IPS-15b (cell line): ENCODE measurements at regions not wholly inside any gene's neighbourhood (a gene's known extent, or its start where the extent isn't known, plus 50 kb on each side); places are given as distances from the start of the nearest gene placed in this dataset.

Source experiments
- H3K27me3 ChIP-seq: one replicate; pipeline ENCODE4 v1.6.1; 2013; ENCODE audit warnings: low read length; ENCODE audit not compliant: control insufficient read depth, insufficient read depth
- H3K36me3 ChIP-seq: one replicate; pipeline ENCODE4 v1.6.1; 2013; ENCODE audit warnings: low read length; ENCODE audit not compliant: control insufficient read depth, insufficient read depth
- H3K4me1 ChIP-seq: one replicate; pipeline ENCODE4 v1.6.1; 2013; ENCODE audit warnings: mild to moderate bottlenecking, low read length; ENCODE audit not compliant: control insufficient read depth, insufficient read depth
- H3K4me3 ChIP-seq: one replicate; pipeline ENCODE4 v1.5.1; 2013; ENCODE audit warnings: low read depth, low read length
- H3K9ac ChIP-seq: one replicate; pipeline ENCODE4 v1.6.1; 2013; ENCODE audit warnings: low read depth, mild to moderate bottlenecking, low read length
- H3K9me3 ChIP-seq: one replicate; pipeline ENCODE4 v1.6.1; 2013; ENCODE audit warnings: mild to moderate bottlenecking, low read length; ENCODE audit not compliant: control insufficient read depth, insufficient read depth

DNA sequence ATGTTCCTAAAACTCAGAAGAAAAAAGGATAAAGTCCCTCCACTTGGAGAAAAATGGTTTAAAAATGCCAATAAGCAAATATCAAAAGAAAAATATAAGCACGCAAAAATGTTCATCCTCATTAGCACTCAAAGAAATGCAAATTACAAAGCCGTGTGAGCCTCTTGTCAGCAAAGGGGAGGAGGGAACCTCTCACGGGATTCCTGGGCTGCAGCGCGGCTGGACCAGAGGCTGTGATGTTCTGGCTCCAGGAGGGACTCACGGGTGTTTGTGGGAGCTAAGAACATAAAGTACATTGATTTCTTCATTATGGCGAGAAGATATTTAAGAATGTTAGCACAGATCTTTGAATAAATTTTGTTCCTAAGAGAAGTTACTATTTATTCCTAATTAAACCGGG, 1451.2 kb downstream of the BRD1 start:
- no peak overlapping the region for H3K4me3 ChIP-seq
- H3K27me3 ChIP-seq, result peaks cover 8% of the 10 kb centered on the region
- H3K9me3 ChIP-seq, result no peaks in the 10 kb centered on the region
- H3K9ac ChIP-seq, result no peak overlapping the region
- peaks cover 12% of the 10 kb centered on the region for H3K4me1 ChIP-seq
- no peaks in the 10 kb centered on the region for H3K36me3 ChIP-seq

- no peak overlapping the region for H3K4me3 ChIP-seq
- peaks cover 32% of the 10 kb centered on the region for H3K4me1 ChIP-seq
- H3K9ac ChIP-seq, result no peak overlapping the region
- peaks cover 8% of the 10 kb centered on the region for H3K27me3 ChIP-seq
- H3K36me3 ChIP-seq, result no peaks in the 10 kb centered on the region
- H3K9me3 ChIP-seq, result no peaks in the 10 kb centered on the region
These were observed 1454.0 kb downstream of the BRD1 start for GRCh38 chr22:48373626-48374173.

GRCh38 chr22:48372390-48372789, 1455.3 kb downstream of the BRD1 start:
- no peak overlapping the region for H3K9ac ChIP-seq
- H3K27me3 ChIP-seq, result peaks cover 7% of the 10 kb centered on the region
- no peaks in the 10 kb centered on the region for H3K9me3 ChIP-seq
- no peak overlapping the region for H3K4me3 ChIP-seq
- no peaks in the 10 kb centered on the region for H3K36me3 ChIP-seq
- H3K4me1 ChIP-seq, result peaks cover 32% of the 10 kb centered on the region

GRCh38 chr22:48371391-48371790, 1456.3 kb downstream of the BRD1 start:
- Histone ChIP-seq H3K9me3 (no peaks in the 10 kb centered on the region), H3K27me3 (no peaks in the 10 kb centered on the region), H3K4me3 (no peak overlapping the region), H3K4me1 (peaks cover 32% of the 10 kb centered on the region), H3K36me3 (no peaks in the 10 kb centered on the region), H3K9ac (no peak overlapping the region)

GRCh38 chr22:48370508-48371325, 1457.0 kb downstream of the BRD1 start:
- H3K9ac ChIP-seq, result no peak overlapping the region
- H3K9me3 ChIP-seq, result no peaks in the 10 kb centered on the region
- no peak overlapping the region for H3K4me3 ChIP-seq
- peaks cover 27% of the 10 kb centered on the region for H3K4me1 ChIP-seq
- H3K27me3 ChIP-seq, result no peaks in the 10 kb centered on the region
- no peaks in the 10 kb centered on the region for H3K36me3 ChIP-seq

DNA sequence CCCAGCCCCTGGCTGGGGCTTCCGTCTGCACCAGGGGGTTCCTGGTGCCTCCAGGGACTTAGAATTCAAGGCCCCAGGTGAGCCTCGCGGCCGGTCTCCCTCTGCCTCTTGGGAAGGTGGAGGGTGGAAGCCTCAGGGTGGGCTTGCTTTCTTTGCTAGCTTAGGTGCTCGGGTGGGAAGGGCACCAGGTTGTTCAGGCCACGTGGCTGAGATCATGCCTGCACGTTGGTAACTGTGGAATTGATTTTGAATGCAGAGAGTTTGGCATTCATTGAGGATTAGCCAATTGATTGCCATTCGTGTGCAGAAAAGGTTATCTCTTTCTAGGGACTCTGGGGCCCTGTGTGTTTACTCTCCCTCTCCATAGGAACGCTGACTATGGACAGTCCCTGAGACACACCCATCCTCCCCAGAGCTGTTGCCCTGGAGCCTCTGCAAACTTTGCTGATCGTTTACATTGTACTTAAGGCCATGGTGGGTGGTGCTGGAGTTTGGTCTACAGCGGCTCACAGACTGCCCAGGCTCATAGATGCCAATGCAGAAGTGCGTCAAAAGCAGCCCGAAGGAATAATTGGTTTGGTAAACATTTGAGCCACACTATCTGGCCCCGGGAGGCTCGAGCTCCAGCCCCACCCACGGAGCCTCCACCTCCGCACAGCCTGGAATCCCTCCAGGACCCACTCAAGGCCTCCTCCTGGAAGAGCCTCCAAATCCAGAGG, 1457.7 kb downstream of the BRD1 start:
- H3K9me3 ChIP-seq, result no peaks in the 10 kb centered on the region
- no peak overlapping the region for H3K9ac ChIP-seq
- no peaks in the 10 kb centered on the region for H3K27me3 ChIP-seq

GRCh38 chr22:48368975-48369525, 1458.6 kb downstream of the BRD1 start:
- H3K9me3 ChIP-seq, result no peaks in the 10 kb centered on the region
- H3K36me3 ChIP-seq, result no peaks in the 10 kb centered on the region
- H3K4me1 ChIP-seq, result peaks cover 21% of the 10 kb centered on the region
- peak overlapping the region; percentile 11 for H3K4me3 ChIP-seq
- no peaks in the 10 kb centered on the region for H3K27me3 ChIP-seq
- no peak overlapping the region for H3K9ac ChIP-seq

More for the DNA sequence above, 1457.7 kb downstream of the BRD1 start:
- Histone ChIP-seq H3K36me3 (no peaks in the 10 kb centered on the region), H3K4me3 (peak overlapping the region; percentile 14), H3K4me1 (peaks cover 21% of the 10 kb centered on the region)

DNA sequence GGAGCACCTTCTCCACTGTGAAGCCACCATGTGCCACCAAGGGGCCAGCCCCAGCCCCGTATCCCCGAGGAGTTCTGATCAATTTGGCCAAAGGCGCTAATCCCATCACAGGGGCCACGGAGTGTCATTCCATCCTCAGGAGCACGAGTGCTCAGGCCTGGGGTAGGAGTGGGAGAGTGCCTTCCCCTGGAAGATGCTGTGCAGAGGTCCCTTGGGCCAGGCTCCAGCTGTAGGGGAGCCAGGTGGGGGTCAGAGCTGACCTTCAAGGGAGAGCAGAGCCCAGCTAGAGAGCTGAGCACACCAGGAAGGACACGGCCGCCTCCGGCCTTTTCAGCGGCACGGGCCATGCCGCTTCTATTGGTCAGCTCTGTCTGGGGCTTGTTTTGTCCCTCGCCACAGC, 1459.9 kb downstream of the BRD1 start:
- Histone ChIP-seq H3K4me1 (peaks cover 21% of the 10 kb centered on the region), H3K4me3 (no peak overlapping the region), H3K9ac (no peak overlapping the region), H3K27me3 (no peaks in the 10 kb centered on the region), H3K36me3 (no peaks in the 10 kb centered on the region), H3K9me3 (no peaks in the 10 kb centered on the region)

DNA sequence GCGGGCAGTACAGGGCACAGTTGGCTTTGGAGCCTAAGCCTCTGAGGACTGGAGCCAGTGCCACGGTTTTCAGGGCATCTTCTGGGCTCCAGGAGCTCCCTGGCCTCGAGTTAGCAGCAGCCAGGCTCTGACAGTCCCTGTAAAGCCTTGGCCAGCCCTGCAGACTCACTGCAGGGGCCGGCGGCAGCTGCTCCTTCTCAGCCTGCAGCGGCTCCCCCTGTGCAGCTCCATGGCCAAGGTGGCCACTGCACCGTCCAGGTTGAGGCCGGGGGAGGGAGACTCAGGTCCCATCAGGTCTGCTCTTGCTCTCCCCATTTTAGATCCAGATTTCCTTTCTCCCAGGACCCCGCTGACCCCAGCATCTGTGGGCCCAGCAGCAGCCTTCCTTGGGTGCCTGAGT, 1461.1 kb downstream of the BRD1 start:
- H3K9ac ChIP-seq, result no peak overlapping the region
- no peaks in the 10 kb centered on the region for H3K27me3 ChIP-seq
- H3K9me3 ChIP-seq, result no peaks in the 10 kb centered on the region
- H3K4me3 ChIP-seq, result no peak overlapping the region
- no peaks in the 10 kb centered on the region for H3K36me3 ChIP-seq
- H3K4me1 ChIP-seq, result peaks cover 21% of the 10 kb centered on the region

- Histone ChIP-seq H3K27me3 (no peaks in the 10 kb centered on the region), H3K36me3 (no peaks in the 10 kb centered on the region), H3K9me3 (no peaks in the 10 kb centered on the region), H3K4me1 (peaks cover 16% of the 10 kb centered on the region), H3K9ac (no peak overlapping the region), H3K4me3 (no peak overlapping the region)
These were observed 1461.6 kb downstream of the BRD1 start for GRCh38 chr22:48366056-48366455.

GRCh38 chr22:48365386-48365785, 1462.3 kb downstream of the BRD1 start:
- H3K27me3 ChIP-seq, result no peaks in the 10 kb centered on the region
- no peaks in the 10 kb centered on the region for H3K36me3 ChIP-seq
- H3K4me1 ChIP-seq, result peaks cover 11% of the 10 kb centered on the region
- no peak overlapping the region for H3K9ac ChIP-seq
- H3K9me3 ChIP-seq, result no peaks in the 10 kb centered on the region
- no peak overlapping the region for H3K4me3 ChIP-seq
